Testis (tissue), 2 donors: ENCODE measurements at regions not wholly inside any gene's neighbourhood (a gene's known extent, or its start where the extent isn't known, plus 50 kb on each side); places are given as distances from the start of the nearest gene placed in this dataset.

Experiments
- DNase-seq: peaks from one replicate; pipeline ENCODE4 v3.0.0-alpha.2; 2019
- H3K27ac ChIP-seq, 2 donors: fragments of 200-600 bp; sonication (generic); one replicate each; pipeline ENCODE4 v1.5.1; 2019
- H3K27me3 ChIP-seq: fragments of 200-600 bp; sonication (generic); one replicate; pipeline ENCODE4 v1.5.1; 2019
- H3K36me3 ChIP-seq: fragments of 200-600 bp; sonication (generic); one replicate; pipeline ENCODE4 v1.5.1; 2017; ENCODE audit warnings: low read depth; ENCODE audit errors: missing control alignments
- H3K4me1 ChIP-seq: fragments of 200-600 bp; sonication (generic); one replicate; pipeline ENCODE4 v1.5.1; 2019
- H3K4me3 ChIP-seq, 2 donors: fragments of 200-600 bp; sonication (generic); one replicate each; pipeline ENCODE4 v1.5.1; 2017 to 2019
- H3K9me3 ChIP-seq: fragments of 200-600 bp; sonication (generic); one replicate; pipeline ENCODE4 v1.5.1; 2017
- POLR2A ChIP-seq: fragments of 450-650 bp; IDR thresholded peaks from one replicate; pipeline ENCODE4 v1.6.1; 2017; ENCODE audit warnings: antibody characterized with exemption, mild to moderate bottlenecking, moderate library complexity
- WGBS, 2 donors: methylation state at CpG; one replicate each; pipeline ENCODE4 v1.1.5; 2018; 5-methylcytosine and 5-hydroxymethylcytosine counted together
- intact Hi-C: fragments of 100-400 bp; cut with DNase I; formaldehyde crosslinking; loops from one replicate; pipeline ENCODE4 v1.15.1; 2023; ENCODE audit warnings: low total_unique reads
- TF ChIP-seq, protein P1 (sequence below), 3 experiments: fragments of 450-650 bp in 2 of 3; fragments of 200-600 bp in 1 of 3; sonication (generic) in 1 of 3; IDR thresholded peaks; one replicate each; pipeline ENCODE4 v1.5.1; 2016 to 2019; ENCODE audit warnings: antibody characterized with exemption in 3 of 3, mild to moderate bottlenecking in 2 of 3, moderate library complexity in 1 of 3

DNA sequence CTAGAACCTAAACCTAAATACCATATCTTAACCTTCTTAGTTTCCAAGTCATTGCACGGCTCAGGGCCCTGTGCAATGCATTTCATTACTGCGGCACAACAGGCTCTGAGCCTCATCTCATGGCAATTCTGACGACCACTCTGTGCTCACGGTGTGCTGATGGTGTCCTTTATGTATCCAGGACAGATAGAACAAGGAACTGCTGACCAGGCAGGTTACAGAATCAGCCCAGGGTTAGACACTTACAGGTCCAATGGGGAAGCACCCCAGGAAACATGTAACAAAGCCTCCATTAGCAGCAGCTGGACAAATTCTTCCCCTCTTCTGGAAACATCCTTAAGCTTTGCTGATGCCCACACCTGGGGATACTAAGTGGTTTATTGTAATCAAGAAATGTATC lies 91.9 kb upstream of the NSMCE3 start:
- TF ChIP-seq POLR2A, result no peak
- TF ChIP-seq, protein P1, sequence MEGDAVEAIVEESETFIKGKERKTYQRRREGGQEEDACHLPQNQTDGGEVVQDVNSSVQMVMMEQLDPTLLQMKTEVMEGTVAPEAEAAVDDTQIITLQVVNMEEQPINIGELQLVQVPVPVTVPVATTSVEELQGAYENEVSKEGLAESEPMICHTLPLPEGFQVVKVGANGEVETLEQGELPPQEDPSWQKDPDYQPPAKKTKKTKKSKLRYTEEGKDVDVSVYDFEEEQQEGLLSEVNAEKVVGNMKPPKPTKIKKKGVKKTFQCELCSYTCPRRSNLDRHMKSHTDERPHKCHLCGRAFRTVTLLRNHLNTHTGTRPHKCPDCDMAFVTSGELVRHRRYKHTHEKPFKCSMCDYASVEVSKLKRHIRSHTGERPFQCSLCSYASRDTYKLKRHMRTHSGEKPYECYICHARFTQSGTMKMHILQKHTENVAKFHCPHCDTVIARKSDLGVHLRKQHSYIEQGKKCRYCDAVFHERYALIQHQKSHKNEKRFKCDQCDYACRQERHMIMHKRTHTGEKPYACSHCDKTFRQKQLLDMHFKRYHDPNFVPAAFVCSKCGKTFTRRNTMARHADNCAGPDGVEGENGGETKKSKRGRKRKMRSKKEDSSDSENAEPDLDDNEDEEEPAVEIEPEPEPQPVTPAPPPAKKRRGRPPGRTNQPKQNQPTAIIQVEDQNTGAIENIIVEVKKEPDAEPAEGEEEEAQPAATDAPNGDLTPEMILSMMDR (IDR thresholded peaks at IDR 0.05), result no peak
- Histone ChIP-seq H3K27me3 (no peaks in the 10 kb centered on the region), H3K4me1 (no peaks in the 10 kb centered on the region), H3K36me3 (no peaks in the 10 kb centered on the region), H3K27ac (no peak overlapping the region), H3K4me3 (no peak overlapping the region), H3K9me3 (no peaks in the 10 kb centered on the region)
- WGBS, 2 donors, result 92 to 98% methylated on average over 4 of the region's 4 CpGs
- DNase-seq, result no peak
- intact Hi-C loops, result no loop called here

DNA sequence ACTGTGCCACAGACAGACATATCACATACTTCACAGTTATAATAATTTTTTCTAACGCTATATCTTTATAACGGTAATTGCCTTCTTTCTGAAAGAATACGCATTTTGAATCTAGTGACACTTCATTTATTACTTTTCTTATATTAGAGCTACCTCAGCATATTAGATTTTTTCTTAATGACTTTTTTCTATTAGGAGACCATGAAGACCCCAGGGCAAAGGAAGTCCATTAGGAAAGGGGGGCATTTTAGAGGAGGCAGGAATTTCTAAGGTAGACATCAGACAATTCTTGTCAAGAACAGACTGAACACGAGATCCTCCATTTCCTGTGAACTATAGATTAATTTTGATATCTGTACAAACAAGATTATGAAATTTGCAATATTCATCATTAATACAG lies 90.5 kb upstream of the NSMCE3 start:
- 71 to 88% methylated on average over 4 of the region's 4 CpGs for WGBS, 2 donors
- no peak for TF ChIP-seq POLR2A
- TF ChIP-seq, protein P1 (IDR thresholded peaks at IDR 0.05), result no peak
- intact Hi-C loops, result no loop called here

DNA sequence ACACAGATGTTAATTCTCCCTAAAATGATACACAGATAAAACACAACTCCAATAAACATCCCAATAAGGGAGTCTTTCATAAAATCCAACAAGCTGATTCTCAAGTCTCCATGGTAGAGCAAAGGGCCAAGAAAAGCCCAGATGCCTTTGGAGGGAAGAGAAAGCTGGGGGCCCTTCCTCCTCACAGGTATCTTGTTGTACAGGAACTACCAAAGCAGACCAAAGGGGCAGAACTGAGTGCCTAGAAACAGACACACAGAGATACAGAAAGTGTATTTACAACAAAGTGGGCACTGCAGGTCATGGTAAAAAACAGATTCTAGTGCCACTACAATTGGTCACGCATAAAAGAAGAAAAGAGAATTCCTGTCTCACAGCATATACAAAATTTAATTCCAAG lies 87.2 kb upstream of the NSMCE3 start:
- no peaks in the 10 kb centered on the region for H3K36me3 ChIP-seq
- no peaks in the 10 kb centered on the region for H3K27me3 ChIP-seq
- H3K4me1 ChIP-seq, result no peaks in the 10 kb centered on the region
- DNase-seq, result no peak
- no peaks in the 10 kb centered on the region for H3K9me3 ChIP-seq
- TF ChIP-seq, protein P1 (IDR thresholded peaks at IDR 0.05), result no peak
- TF ChIP-seq POLR2A, result no peak
- no peak overlapping the region for H3K27ac ChIP-seq
- intact Hi-C loops, result no loop called here
- no peak overlapping the region for H3K4me3 ChIP-seq
- 100% methylated on average over 1 of the region's 1 CpG for WGBS, 2 donors

More for the DNA sequence above, 90.5 kb upstream of the NSMCE3 start:
- H3K27me3 ChIP-seq, result no peaks in the 10 kb centered on the region
- no peak overlapping the region for H3K27ac ChIP-seq
- H3K9me3 ChIP-seq, result no peaks in the 10 kb centered on the region
- no peaks in the 10 kb centered on the region for H3K36me3 ChIP-seq
- DNase-seq, result no peak
- no peak overlapping the region for H3K4me3 ChIP-seq
- no peaks in the 10 kb centered on the region for H3K4me1 ChIP-seq

DNA sequence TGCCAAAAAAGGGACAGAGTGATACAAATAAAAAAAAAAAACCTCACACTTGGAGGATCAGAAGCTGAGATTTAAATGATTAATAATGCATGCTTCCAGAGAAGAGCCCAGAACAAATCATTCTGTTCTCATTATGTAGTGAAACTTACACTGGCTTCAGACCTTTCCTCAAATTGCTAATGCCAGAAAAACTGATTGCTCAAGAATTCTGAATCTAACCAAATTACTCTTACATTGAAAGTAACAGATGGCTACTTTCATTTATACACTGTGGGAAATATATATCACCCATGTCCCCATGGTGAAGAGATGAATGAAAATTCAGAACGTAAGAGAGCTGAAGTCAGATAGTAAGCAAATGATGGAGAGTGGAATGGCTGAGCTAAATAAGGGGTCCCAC lies 85.9 kb upstream of the NSMCE3 start:
- TF ChIP-seq, protein P1 (IDR thresholded peaks at IDR 0.05), result no peak
- TF ChIP-seq POLR2A, result no peak
- intact Hi-C loops, result no loop called here
- H3K4me1 ChIP-seq, result no peaks in the 10 kb centered on the region
- no peak overlapping the region for H3K27ac ChIP-seq
- H3K36me3 ChIP-seq, result no peaks in the 10 kb centered on the region
- H3K9me3 ChIP-seq, result no peaks in the 10 kb centered on the region
- no peak for DNase-seq
- H3K4me3 ChIP-seq, result no peak overlapping the region
- 68 to 76% methylated on average over 1 of the region's 1 CpG for WGBS, 2 donors
- no peaks in the 10 kb centered on the region for H3K27me3 ChIP-seq

DNA sequence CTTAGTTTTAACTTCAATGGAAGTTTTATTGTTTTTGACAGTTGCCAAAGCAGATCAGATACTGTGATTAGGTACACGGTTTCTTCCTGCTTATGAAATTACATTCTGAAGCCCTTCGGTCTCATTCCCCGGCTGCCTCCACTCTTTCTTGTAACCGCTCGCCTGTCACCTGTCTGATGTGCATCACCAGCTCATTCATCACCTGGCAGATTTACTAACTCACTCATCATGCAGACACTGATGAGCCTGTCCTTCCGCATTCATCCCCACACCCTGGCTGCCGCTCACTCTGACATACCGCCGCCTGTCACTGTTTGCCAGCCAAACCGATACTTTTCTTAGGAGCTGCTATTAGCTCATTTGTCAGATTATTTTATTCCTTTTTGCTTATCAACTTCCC lies 82.8 kb upstream of the NSMCE3 start:
- H3K4me1 ChIP-seq, result no peaks in the 10 kb centered on the region
- no peak overlapping the region for H3K4me3 ChIP-seq
- no peaks in the 10 kb centered on the region for H3K27me3 ChIP-seq
- 76 to 77% methylated on average over 10 of the region's 10 CpGs for WGBS, 2 donors
- H3K9me3 ChIP-seq, result no peaks in the 10 kb centered on the region
- no peaks in the 10 kb centered on the region for H3K36me3 ChIP-seq
- intact Hi-C loops, result no loop called here
- DNase-seq, result no peak
- no peak overlapping the region for H3K27ac ChIP-seq
- no peak for TF ChIP-seq POLR2A
- TF ChIP-seq, protein P1 (IDR thresholded peaks at IDR 0.05), result no peak
